Hepatocyte (in vitro differentiated cells): ENCODE measurements at regions not wholly inside any gene's neighbourhood (a gene's known extent, or its start where the extent isn't known, plus 50 kb on each side); places are given as distances from the start of the nearest gene placed in this dataset.

Experiments
- DNase-seq: peaks from one replicate; pipeline ENCODE4 v3.0.0-alpha.2; 2016; ENCODE audit warnings: low spot score
- H2AFZ ChIP-seq: fragments of 200-600 bp; sonication (generic); 2 replicates; pipeline ENCODE4 v1.6.0; 2016; ENCODE audit warnings: antibody characterized with exemption, mild to moderate bottlenecking
- H3K27ac ChIP-seq: fragments of 200-600 bp; sonication (generic); 2 replicates; pipeline ENCODE4 v1.5.1; 2016; ENCODE audit warnings: mild to moderate bottlenecking
- H3K27me3 ChIP-seq: fragments of 200-600 bp; sonication (generic); 2 replicates; pipeline ENCODE4 v1.6.1; 2016
- H3K36me3 ChIP-seq: fragments of 200-600 bp; sonication (generic); replicated peaks from 2 replicates; pipeline ENCODE4 v1.5.1; 2016; ENCODE audit warnings: low read depth; ENCODE audit not compliant: insufficient read depth
- H3K4me1 ChIP-seq: fragments of 200-600 bp; sonication (generic); 2 replicates; pipeline ENCODE4 v1.5.1; 2016; ENCODE audit warnings: mild to moderate bottlenecking, moderate library complexity; ENCODE audit not compliant: insufficient read depth
- H3K4me2 ChIP-seq: fragments of 200-600 bp; sonication (generic); 2 replicates; pipeline ENCODE4 v1.6.0; 2016
- H3K4me3 ChIP-seq: fragments of 200-600 bp; sonication (generic); 2 replicates; pipeline ENCODE4 v1.5.1; 2016; ENCODE audit warnings: mild to moderate bottlenecking
- H3K79me2 ChIP-seq: fragments of 200-600 bp; sonication (generic); 2 replicates; pipeline ENCODE4 v1.6.0; 2017; ENCODE audit warnings: mild to moderate bottlenecking
- H3K9me2 ChIP-seq: fragments of 200-600 bp; sonication (generic); replicated peaks from 2 replicates; pipeline ENCODE4 v1.6.0; 2017; ENCODE audit warnings: mild to moderate bottlenecking; ENCODE audit not compliant: insufficient read depth
- H3K9me3 ChIP-seq: fragments of 200-600 bp; sonication (generic); 2 replicates; pipeline ENCODE4 v1.5.1; 2016; ENCODE audit warnings: low read depth, mild to moderate bottlenecking
- H4K20me1 ChIP-seq: fragments of 200-600 bp; sonication (generic); 2 replicates; pipeline ENCODE4 v1.6.0; 2016; ENCODE audit warnings: mild to moderate bottlenecking; ENCODE audit not compliant: insufficient read depth, poor library complexity, severe bottlenecking
- CTCF ChIP-seq: fragments of 200-600 bp; sonication (generic); IDR thresholded peaks from 2 replicates; pipeline ENCODE4 v1.5.1; 2016; ENCODE audit warnings: antibody characterized with exemption, mild to moderate bottlenecking; ENCODE audit not compliant: poor library complexity
- EZH2 ChIP-seq: fragments of 200-600 bp; sonication (generic); IDR thresholded peaks from 2 replicates; pipeline ENCODE4 v1.6.1; 2016; ENCODE audit warnings: antibody characterized with exemption, mild to moderate bottlenecking, borderline replicate concordance
- EZH2phosphoT487 ChIP-seq: fragments of 200-600 bp; sonication (generic); IDR thresholded peaks from one replicate; pipeline ENCODE4 v1.6.1; 2018; ENCODE audit warnings: antibody characterized with exemption, mild to moderate bottlenecking, low read depth, moderate library complexity; ENCODE audit not compliant: unreplicated experiment, severe bottlenecking
- WGBS: methylation state at CpG from one replicate; pipeline ENCODE4 v1.1.6; 2016; ENCODE audit warnings: low lambda C conversion rate; ENCODE audit errors: missing lambda C conversion rate; 5-methylcytosine and 5-hydroxymethylcytosine counted together

DNA sequence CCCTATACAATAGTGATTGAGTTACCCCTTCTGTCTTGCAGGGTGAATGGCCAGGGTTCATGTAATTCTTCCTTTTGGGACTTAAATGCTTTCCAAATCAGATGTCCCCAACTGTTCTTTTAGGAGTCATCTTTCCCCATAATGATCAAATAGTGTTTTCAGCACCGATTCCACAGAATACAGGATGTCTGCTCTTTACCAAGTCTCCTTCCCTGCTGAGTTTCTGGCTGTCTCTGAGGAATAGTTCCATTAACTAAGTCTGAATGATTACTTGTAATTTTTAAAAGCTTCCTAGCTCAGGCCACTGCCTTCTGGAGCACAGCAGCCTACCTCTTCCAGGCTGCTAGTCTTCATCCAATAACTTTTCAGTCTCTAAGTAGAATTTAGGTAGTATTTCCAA, 630.7 kb upstream of the ZNF608 start:
- 52% methylated on average over 1 of the region's 1 CpG for WGBS

DNA sequence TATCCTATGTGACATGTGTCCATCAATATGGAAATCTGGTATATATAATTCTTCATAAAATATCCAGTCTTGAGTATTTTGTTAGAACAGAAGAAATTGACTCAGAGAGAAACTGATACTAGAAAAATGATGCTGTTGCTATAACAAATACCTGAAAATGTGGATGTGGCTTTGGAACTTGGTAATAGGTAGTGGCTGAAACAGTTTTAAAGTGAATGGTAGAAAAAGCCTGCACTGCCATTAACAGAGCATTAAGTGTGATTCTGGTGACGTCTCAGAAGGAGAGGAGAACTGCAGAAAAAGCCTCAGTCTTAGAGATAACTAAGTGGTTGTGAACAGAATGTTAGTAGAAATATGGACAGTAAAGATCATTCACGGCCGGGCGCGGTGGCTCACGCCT, 634.9 kb upstream of the ZNF608 start:
- no peaks in the 10 kb centered on the region for H3K4me1 ChIP-seq
- no peaks in the 10 kb centered on the region for H3K9me3 ChIP-seq
- no peaks in the 10 kb centered on the region for H3K36me3 ChIP-seq
- H3K27ac ChIP-seq: no peak overlapping the region
- no peak overlapping the region for H2AFZ ChIP-seq
- WGBS: 45% methylated on average over 2 of the region's 6 CpGs
- no peak for TF ChIP-seq CTCF
- TF ChIP-seq EZH2phosphoT487: no peak
- TF ChIP-seq EZH2: no peak
- H3K4me3 ChIP-seq: no peak overlapping the region
- H3K79me2 ChIP-seq: no peaks in the 10 kb centered on the region
- no peak overlapping the region for H3K4me2 ChIP-seq
- H3K9me2 ChIP-seq: no peaks in the 10 kb centered on the region
- H3K27me3 ChIP-seq: no peaks in the 10 kb centered on the region
- H4K20me1 ChIP-seq: no peaks in the 10 kb centered on the region
- no peak for DNase-seq

More for the DNA sequence above, 630.7 kb upstream of the ZNF608 start:
- TF ChIP-seq EZH2 (no peak), EZH2phosphoT487 (no peak), CTCF (no peak)
- no peak for DNase-seq
- Histone ChIP-seq H3K36me3 (no peaks in the 10 kb centered on the region), H2AFZ (no peak overlapping the region), H3K4me3 (no peak overlapping the region), H3K27ac (no peak overlapping the region), H3K4me2 (no peak overlapping the region), H4K20me1 (no peaks in the 10 kb centered on the region), H3K9me2 (no peaks in the 10 kb centered on the region), H3K4me1 (no peaks in the 10 kb centered on the region), H3K9me3 (no peaks in the 10 kb centered on the region), H3K79me2 (no peaks in the 10 kb centered on the region), H3K27me3 (no peaks in the 10 kb centered on the region)

DNA sequence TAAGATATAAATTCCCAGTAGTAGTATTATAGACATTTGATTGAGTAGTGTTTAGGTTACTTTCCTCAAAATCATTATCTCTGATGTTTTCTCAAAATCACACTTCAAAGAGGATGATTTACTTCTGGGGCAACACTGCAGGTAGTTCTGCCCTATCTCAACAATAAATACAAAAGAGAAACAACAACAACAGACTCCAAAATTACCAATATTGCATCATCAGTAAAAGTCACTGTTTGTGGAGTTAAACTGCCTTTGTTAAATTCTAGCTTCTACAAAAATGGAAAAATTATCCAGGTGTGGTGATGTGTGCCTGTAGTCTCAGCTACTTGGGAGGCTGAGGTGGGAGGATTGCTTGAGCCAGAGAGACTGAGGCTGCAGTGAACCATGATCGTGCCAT, 637.6 kb upstream of the ZNF608 start:
- Histone ChIP-seq H2AFZ (no peak overlapping the region), H3K36me3 (no peaks in the 10 kb centered on the region), H4K20me1 (no peaks in the 10 kb centered on the region), H3K4me1 (no peaks in the 10 kb centered on the region), H3K4me2 (no peak overlapping the region), H3K9me3 (no peaks in the 10 kb centered on the region), H3K27ac (no peak overlapping the region), H3K27me3 (no peaks in the 10 kb centered on the region), H3K4me3 (no peak overlapping the region), H3K9me2 (no peaks in the 10 kb centered on the region), H3K79me2 (no peaks in the 10 kb centered on the region)
- DNase-seq: no peak
- TF ChIP-seq EZH2 (no peak), CTCF (no peak)
- 100% methylated on average over 1 of the region's 1 CpG for WGBS

GRCh38 chr5:125390326-125390725, 643.9 kb upstream of the ZNF608 start:
- H3K79me2 ChIP-seq: no peaks in the 10 kb centered on the region
- no peaks in the 10 kb centered on the region for H4K20me1 ChIP-seq
- no peak overlapping the region for H2AFZ ChIP-seq
- no peak overlapping the region for H3K4me3 ChIP-seq
- TF ChIP-seq CTCF (no peak), EZH2phosphoT487 (no peak), EZH2 (no peak)
- H3K27ac ChIP-seq: no peak overlapping the region
- 64% methylated on average over 2 of the region's 2 CpGs for WGBS
- H3K9me2 ChIP-seq: no peaks in the 10 kb centered on the region
- H3K27me3 ChIP-seq: no peaks in the 10 kb centered on the region
- H3K4me2 ChIP-seq: no peak overlapping the region
- no peaks in the 10 kb centered on the region for H3K36me3 ChIP-seq
- DNase-seq: no peak
- H3K4me1 ChIP-seq: no peaks in the 10 kb centered on the region
- H3K9me3 ChIP-seq: no peaks in the 10 kb centered on the region
